DOHH2 (cell line): ENCODE measurements at regions not wholly inside any gene's neighbourhood (a gene's known extent, or its start where the extent isn't known, plus 50 kb on each side); places are given as distances from the start of the nearest gene placed in this dataset.

Experiments used
- EZH2phosphoT487 ChIP-seq: fragments of 200-600 bp; sonication (generic); IDR thresholded peaks from 2 replicates; pipeline ENCODE4 v1.6.1; 2017; ENCODE audit warnings: borderline replicate concordance, mild to moderate bottlenecking, antibody characterized with exemption, low read length, moderate library complexity, mixed read lengths
- TF ChIP-seq, protein P1 (sequence below): fragments of 200-600 bp; sonication (generic); IDR thresholded peaks from one replicate; pipeline ENCODE4 v1.5.1; 2014; ENCODE audit warnings: antibody characterized with exemption, mild to moderate bottlenecking, low read depth, low read length; ENCODE audit not compliant: poor library complexity, severe bottlenecking

DNA sequence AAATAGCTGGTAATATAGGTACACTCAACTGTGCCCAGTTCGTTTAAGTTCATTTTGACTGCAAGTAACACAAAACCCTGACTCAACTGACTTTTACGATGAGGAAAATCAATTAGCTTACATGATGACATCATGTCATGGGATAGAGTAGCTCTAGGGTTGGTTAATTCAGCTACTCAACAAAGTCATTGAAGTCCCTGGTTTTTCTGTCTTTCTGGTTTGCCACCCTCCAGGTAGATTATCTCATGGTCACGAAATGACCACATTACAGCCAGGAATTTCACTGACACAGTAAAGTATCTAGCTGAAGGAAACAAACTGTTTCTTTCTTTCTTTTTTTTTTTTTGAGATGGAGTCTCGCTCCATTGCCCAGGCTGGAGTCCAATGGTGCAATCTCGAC, 68.5 kb upstream of the FUT8 start:
- TF ChIP-seq, protein P1, sequence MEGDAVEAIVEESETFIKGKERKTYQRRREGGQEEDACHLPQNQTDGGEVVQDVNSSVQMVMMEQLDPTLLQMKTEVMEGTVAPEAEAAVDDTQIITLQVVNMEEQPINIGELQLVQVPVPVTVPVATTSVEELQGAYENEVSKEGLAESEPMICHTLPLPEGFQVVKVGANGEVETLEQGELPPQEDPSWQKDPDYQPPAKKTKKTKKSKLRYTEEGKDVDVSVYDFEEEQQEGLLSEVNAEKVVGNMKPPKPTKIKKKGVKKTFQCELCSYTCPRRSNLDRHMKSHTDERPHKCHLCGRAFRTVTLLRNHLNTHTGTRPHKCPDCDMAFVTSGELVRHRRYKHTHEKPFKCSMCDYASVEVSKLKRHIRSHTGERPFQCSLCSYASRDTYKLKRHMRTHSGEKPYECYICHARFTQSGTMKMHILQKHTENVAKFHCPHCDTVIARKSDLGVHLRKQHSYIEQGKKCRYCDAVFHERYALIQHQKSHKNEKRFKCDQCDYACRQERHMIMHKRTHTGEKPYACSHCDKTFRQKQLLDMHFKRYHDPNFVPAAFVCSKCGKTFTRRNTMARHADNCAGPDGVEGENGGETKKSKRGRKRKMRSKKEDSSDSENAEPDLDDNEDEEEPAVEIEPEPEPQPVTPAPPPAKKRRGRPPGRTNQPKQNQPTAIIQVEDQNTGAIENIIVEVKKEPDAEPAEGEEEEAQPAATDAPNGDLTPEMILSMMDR = no peak
- no peak for TF ChIP-seq EZH2phosphoT487
